HG02678 (cell line): ENCODE measurements at regions not wholly inside any gene's neighbourhood (a gene's known extent, or its start where the extent isn't known, plus 50 kb on each side); places are given as distances from the start of the nearest gene placed in this dataset.

Experiments
- ATAC-seq: cut with Tn5 transposase; IDR thresholded peaks from one replicate; pipeline ENCODE4 v1.9.1; 2021; ENCODE audit warnings: mild to moderate bottlenecking, moderate library complexity; ENCODE audit not compliant: unreplicated experiment

GRCh38 chr12:127334912-127335644, 931.9 kb upstream of the TMEM132C start:
- no peak for ATAC-seq

- ATAC-seq: no peak
Observed at GRCh38 chr12:127336416-127336815, 930.6 kb upstream of the TMEM132C start.

GRCh38 chr12:127339065-127339464, 927.9 kb upstream of the TMEM132C start:
- ATAC-seq: no peak

- ATAC-seq: no peak
Observed at GRCh38 chr12:127340381-127340780, 926.6 kb upstream of the TMEM132C start.

- ATAC-seq: no peak
Observed at GRCh38 chr12:127342861-127343260, 924.1 kb upstream of the TMEM132C start.

GRCh38 chr12:127343940-127344339, 923.0 kb upstream of the TMEM132C start:
- ATAC-seq: no peak

GRCh38 chr12:127351481-127352010, 915.4 kb upstream of the TMEM132C start:
- no peak for ATAC-seq

- no peak for ATAC-seq
Observed at GRCh38 chr12:127355061-127355841, 911.7 kb upstream of the TMEM132C start.

GRCh38 chr12:127358888-127359287, 908.1 kb upstream of the TMEM132C start:
- no peak for ATAC-seq

- no peak for ATAC-seq
Observed at GRCh38 chr12:127360580-127360979, 906.4 kb upstream of the TMEM132C start.

GRCh38 chr12:127362121-127362520, 904.8 kb upstream of the TMEM132C start:
- no peak for ATAC-seq

GRCh38 chr12:127363392-127363791, 903.6 kb upstream of the TMEM132C start:
- ATAC-seq: no peak

- no peak for ATAC-seq
Observed at GRCh38 chr12:127373559-127373958, 893.4 kb upstream of the TMEM132C start.

- ATAC-seq: no peak
Observed at GRCh38 chr12:127374447-127374846, 892.5 kb upstream of the TMEM132C start.

GRCh38 chr12:127381043-127381668, 885.8 kb upstream of the TMEM132C start:
- peak; percentile 82 for ATAC-seq

GRCh38 chr12:127381681-127382080, 885.3 kb upstream of the TMEM132C start:
- ATAC-seq: no peak

GRCh38 chr12:127383281-127383680, 883.7 kb upstream of the TMEM132C start:
- ATAC-seq: no peak

GRCh38 chr12:127386723-127387122, 880.2 kb upstream of the TMEM132C start:
- ATAC-seq: no peak

GRCh38 chr12:127388985-127389384, 878.0 kb upstream of the TMEM132C start:
- no peak for ATAC-seq

GRCh38 chr12:127389923-127390322, 877.0 kb upstream of the TMEM132C start:
- ATAC-seq: no peak

GRCh38 chr12:127393465-127393864, 873.5 kb upstream of the TMEM132C start:
- no peak for ATAC-seq

- ATAC-seq: no peak
Observed at GRCh38 chr12:127393896-127394295, 873.1 kb upstream of the TMEM132C start.
